ENCODE measurements at regions not wholly inside any gene's neighbourhood (a gene's known extent, or its start where the extent isn't known, plus 50 kb on each side); places are given as distances from the start of the nearest gene placed in this dataset.

DNA sequence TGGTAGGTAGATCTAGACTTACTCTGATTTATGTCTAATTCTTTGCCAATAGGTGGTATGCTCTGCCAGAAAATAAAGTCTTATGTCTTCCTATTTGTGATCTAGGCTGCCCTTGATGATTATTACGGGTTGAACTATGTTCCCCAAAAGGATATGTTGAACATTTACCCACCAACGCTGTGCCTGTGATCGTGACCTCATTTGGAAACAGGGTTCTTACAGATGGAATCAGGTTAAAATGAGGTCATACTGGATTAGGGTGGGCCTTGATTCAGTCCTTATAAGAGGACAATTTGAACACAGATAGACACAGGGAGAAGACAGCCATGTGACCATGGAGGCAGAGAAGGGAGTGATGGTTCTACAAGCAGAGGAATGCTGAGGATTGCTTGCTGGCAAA is 95.1 kb upstream of the BCAR3 start:
- Histone ChIP-seq H3K27ac (ENCODE audit: low read depth, low read length) (no peak overlapping the region), H3K9me3 (ENCODE audit: insufficient read depth, low read length) (no peaks in the 10 kb centered on the region), H3K27me3 (ENCODE audit: low read length) (no peaks in the 10 kb centered on the region), H3K79me2 (ENCODE audit: insufficient read depth, low read length) (no peaks in the 10 kb centered on the region), H3K9ac (ENCODE audit: low read length) (no peak overlapping the region), H3K4me2 (ENCODE audit: low read depth, low read length, poor library complexity, severe bottlenecking) (no peak overlapping the region), H2AFZ (ENCODE audit: low read depth, low read length, severe bottlenecking) (no peak overlapping the region), H3K36me3 (ENCODE audit: low read length) (no peaks in the 10 kb centered on the region), H3K4me3 (ENCODE audit: insufficient read depth, low read length, poor library complexity, severe bottlenecking) (no peak overlapping the region), H3F3A (ENCODE audit: insufficient read depth) (no peaks in the 10 kb centered on the region), H4K20me1 (ENCODE audit: low read depth, low read length) (no peaks in the 10 kb centered on the region), H3K9me2 (replicated peaks; ENCODE audit: insufficient read depth, low read length) (no peaks in the 10 kb centered on the region)
- no peak for TF ChIP-seq EZH2phosphoT487 (conservative IDR thresholded peaks at IDR 0.05; ENCODE audit: low read length)

GRCh38 chr1:93775224-93775623 is 93.6 kb upstream of the BCAR3 start:
- Histone ChIP-seq H3K4me2 (ENCODE audit: low read depth, low read length, poor library complexity, severe bottlenecking) (no peak overlapping the region), H3K9me3 (ENCODE audit: insufficient read depth, low read length) (no peaks in the 10 kb centered on the region), H3K4me3 (ENCODE audit: insufficient read depth, low read length, poor library complexity, severe bottlenecking) (no peak overlapping the region), H3K27ac (ENCODE audit: low read depth, low read length) (no peak overlapping the region), H4K20me1 (ENCODE audit: low read depth, low read length) (no peaks in the 10 kb centered on the region), H3K36me3 (ENCODE audit: low read length) (no peaks in the 10 kb centered on the region), H2AFZ (ENCODE audit: low read depth, low read length, severe bottlenecking) (no peak overlapping the region), H3K9ac (ENCODE audit: low read length) (no peak overlapping the region), H3K79me2 (ENCODE audit: insufficient read depth, low read length) (no peaks in the 10 kb centered on the region), H3K9me2 (replicated peaks; ENCODE audit: insufficient read depth, low read length) (no peaks in the 10 kb centered on the region), H3F3A (ENCODE audit: insufficient read depth) (no peaks in the 10 kb centered on the region), H3K27me3 (ENCODE audit: low read length) (no peaks in the 10 kb centered on the region)
- TF ChIP-seq, protein P1, sequence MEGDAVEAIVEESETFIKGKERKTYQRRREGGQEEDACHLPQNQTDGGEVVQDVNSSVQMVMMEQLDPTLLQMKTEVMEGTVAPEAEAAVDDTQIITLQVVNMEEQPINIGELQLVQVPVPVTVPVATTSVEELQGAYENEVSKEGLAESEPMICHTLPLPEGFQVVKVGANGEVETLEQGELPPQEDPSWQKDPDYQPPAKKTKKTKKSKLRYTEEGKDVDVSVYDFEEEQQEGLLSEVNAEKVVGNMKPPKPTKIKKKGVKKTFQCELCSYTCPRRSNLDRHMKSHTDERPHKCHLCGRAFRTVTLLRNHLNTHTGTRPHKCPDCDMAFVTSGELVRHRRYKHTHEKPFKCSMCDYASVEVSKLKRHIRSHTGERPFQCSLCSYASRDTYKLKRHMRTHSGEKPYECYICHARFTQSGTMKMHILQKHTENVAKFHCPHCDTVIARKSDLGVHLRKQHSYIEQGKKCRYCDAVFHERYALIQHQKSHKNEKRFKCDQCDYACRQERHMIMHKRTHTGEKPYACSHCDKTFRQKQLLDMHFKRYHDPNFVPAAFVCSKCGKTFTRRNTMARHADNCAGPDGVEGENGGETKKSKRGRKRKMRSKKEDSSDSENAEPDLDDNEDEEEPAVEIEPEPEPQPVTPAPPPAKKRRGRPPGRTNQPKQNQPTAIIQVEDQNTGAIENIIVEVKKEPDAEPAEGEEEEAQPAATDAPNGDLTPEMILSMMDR (IDR thresholded peaks at IDR 0.05; ENCODE audit: insufficient read depth, low read length, poor library complexity, severe bottlenecking): no peak
- TF ChIP-seq EZH2phosphoT487 (conservative IDR thresholded peaks at IDR 0.05; ENCODE audit: low read length): no peak

GRCh38 chr1:93774707-93775106 is 93.1 kb upstream of the BCAR3 start:
- Histone ChIP-seq H2AFZ (ENCODE audit: low read depth, low read length, severe bottlenecking) (no peak overlapping the region), H4K20me1 (ENCODE audit: low read depth, low read length) (no peaks in the 10 kb centered on the region), H3K79me2 (ENCODE audit: insufficient read depth, low read length) (no peaks in the 10 kb centered on the region), H3K36me3 (ENCODE audit: low read length) (no peaks in the 10 kb centered on the region), H3K4me2 (ENCODE audit: low read depth, low read length, poor library complexity, severe bottlenecking) (no peak overlapping the region), H3K9me2 (replicated peaks; ENCODE audit: insufficient read depth, low read length) (no peaks in the 10 kb centered on the region), H3K27ac (ENCODE audit: low read depth, low read length) (no peak overlapping the region), H3K9ac (ENCODE audit: low read length) (no peak overlapping the region), H3K4me3 (ENCODE audit: insufficient read depth, low read length, poor library complexity, severe bottlenecking) (no peak overlapping the region), H3K27me3 (ENCODE audit: low read length) (no peaks in the 10 kb centered on the region), H3K9me3 (ENCODE audit: insufficient read depth, low read length) (no peaks in the 10 kb centered on the region), H3F3A (ENCODE audit: insufficient read depth) (no peaks in the 10 kb centered on the region)
- no peak for TF ChIP-seq EZH2phosphoT487 (conservative IDR thresholded peaks at IDR 0.05; ENCODE audit: low read length)
- TF ChIP-seq, protein P1 (IDR thresholded peaks at IDR 0.05; ENCODE audit: insufficient read depth, low read length, poor library complexity, severe bottlenecking): no peak

DNA sequence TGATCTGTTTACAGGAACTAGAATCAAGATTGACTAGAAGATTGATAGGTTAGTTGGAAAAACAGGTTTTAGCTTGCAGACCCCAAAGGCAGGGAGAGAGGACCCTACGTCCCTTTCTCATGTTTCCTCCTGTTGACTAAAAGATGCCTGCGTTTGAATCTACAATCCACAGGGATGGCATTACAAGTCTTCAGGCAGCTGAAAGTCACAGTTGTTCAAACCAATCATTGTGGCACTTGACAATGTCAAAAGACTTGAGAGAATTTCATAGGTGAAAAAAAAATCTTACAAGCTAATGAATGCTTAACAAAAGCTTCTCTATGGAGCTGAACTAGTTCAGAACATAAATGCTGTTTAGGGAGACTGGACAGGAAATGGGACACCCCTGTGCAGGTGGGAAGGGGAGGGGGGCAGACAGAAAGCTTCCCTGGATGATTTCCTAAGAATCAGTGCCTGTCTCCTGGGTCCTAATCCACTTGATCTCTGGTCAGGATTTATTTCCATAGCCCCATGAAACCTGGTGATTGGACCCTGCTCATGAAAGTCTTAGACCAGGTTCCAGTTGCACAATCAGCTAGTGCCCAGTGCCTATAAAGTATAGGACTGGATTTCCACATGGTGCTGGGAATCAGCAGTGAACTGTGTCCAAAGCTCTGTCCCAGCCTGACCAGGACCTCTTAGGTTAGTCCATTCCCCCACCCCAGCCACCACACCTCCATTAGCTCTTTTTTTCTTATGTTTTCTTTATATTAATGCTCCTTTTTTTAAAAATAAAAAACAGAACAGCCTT is 91.6 kb upstream of the BCAR3 start:
- Histone ChIP-seq H3K36me3 (ENCODE audit: low read length) (no peaks in the 10 kb centered on the region), H3K27ac (ENCODE audit: low read depth, low read length) (no peak overlapping the region), H3K9me2 (replicated peaks; ENCODE audit: insufficient read depth, low read length) (no peaks in the 10 kb centered on the region), H4K20me1 (ENCODE audit: low read depth, low read length) (no peaks in the 10 kb centered on the region), H2AFZ (ENCODE audit: low read depth, low read length, severe bottlenecking) (no peak overlapping the region), H3K27me3 (ENCODE audit: low read length) (no peaks in the 10 kb centered on the region), H3K4me3 (ENCODE audit: insufficient read depth, low read length, poor library complexity, severe bottlenecking) (no peak overlapping the region), H3K79me2 (ENCODE audit: insufficient read depth, low read length) (no peaks in the 10 kb centered on the region), H3K9ac (ENCODE audit: low read length) (no peak overlapping the region), H3F3A (ENCODE audit: insufficient read depth) (no peaks in the 10 kb centered on the region), H3K4me2 (ENCODE audit: low read depth, low read length, poor library complexity, severe bottlenecking) (no peak overlapping the region), H3K9me3 (ENCODE audit: insufficient read depth, low read length) (no peaks in the 10 kb centered on the region)
- TF ChIP-seq EZH2phosphoT487 (conservative IDR thresholded peaks at IDR 0.05; ENCODE audit: low read length): no peak
- TF ChIP-seq, protein P1 (IDR thresholded peaks at IDR 0.05; ENCODE audit: insufficient read depth, low read length, poor library complexity, severe bottlenecking): no peak
